NB4 (cell line): ENCODE measurements at regions not wholly inside any gene's neighbourhood (a gene's known extent, or its start where the extent isn't known, plus 50 kb on each side); places are given as distances from the start of the nearest gene placed in this dataset.

Experiments used
- DNase-seq: peaks from one replicate; pipeline ENCODE4 v3.0.0; 2010; ENCODE audit warnings: low read depth
- H3K4me3 ChIP-seq: one replicate; pipeline ENCODE4 v1.5.1; 2011; ENCODE audit warnings: mild to moderate bottlenecking, low read depth, low read length, moderate library complexity
- MYC ChIP-seq: IDR thresholded peaks from 2 replicates; pipeline ENCODE4 v1.6.1; 2011; ENCODE audit warnings: low read depth, low read length
- POLR2A ChIP-seq: IDR thresholded peaks from 2 replicates; pipeline ENCODE4 v1.6.1; 2011; ENCODE audit warnings: mild to moderate bottlenecking; ENCODE audit not compliant: insufficient read length; ENCODE audit errors: extremely low read depth
- TF ChIP-seq, protein P1 (sequence below): IDR thresholded peaks from 2 replicates; pipeline ENCODE4 v1.6.1; 2011; ENCODE audit warnings: low read depth, low read length
- TF ChIP-seq, protein P2 (sequence below): IDR thresholded peaks from one replicate; pipeline ENCODE4 v1.5.1; 2012; ENCODE audit warnings: low read depth, low read length

- no peak overlapping the region for H3K4me3 ChIP-seq
- DNase-seq, result no peak
- TF ChIP-seq, protein P1, sequence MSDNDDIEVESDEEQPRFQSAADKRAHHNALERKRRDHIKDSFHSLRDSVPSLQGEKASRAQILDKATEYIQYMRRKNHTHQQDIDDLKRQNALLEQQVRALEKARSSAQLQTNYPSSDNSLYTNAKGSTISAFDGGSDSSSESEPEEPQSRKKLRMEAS, result no peak
- TF ChIP-seq MYC (no peak), POLR2A (no peak)
- TF ChIP-seq, protein P2, sequence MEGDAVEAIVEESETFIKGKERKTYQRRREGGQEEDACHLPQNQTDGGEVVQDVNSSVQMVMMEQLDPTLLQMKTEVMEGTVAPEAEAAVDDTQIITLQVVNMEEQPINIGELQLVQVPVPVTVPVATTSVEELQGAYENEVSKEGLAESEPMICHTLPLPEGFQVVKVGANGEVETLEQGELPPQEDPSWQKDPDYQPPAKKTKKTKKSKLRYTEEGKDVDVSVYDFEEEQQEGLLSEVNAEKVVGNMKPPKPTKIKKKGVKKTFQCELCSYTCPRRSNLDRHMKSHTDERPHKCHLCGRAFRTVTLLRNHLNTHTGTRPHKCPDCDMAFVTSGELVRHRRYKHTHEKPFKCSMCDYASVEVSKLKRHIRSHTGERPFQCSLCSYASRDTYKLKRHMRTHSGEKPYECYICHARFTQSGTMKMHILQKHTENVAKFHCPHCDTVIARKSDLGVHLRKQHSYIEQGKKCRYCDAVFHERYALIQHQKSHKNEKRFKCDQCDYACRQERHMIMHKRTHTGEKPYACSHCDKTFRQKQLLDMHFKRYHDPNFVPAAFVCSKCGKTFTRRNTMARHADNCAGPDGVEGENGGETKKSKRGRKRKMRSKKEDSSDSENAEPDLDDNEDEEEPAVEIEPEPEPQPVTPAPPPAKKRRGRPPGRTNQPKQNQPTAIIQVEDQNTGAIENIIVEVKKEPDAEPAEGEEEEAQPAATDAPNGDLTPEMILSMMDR, result no peak
Measured at GRCh38 chr12:113638460-113638775, 166.7 kb upstream of the LHX5 start.

DNA sequence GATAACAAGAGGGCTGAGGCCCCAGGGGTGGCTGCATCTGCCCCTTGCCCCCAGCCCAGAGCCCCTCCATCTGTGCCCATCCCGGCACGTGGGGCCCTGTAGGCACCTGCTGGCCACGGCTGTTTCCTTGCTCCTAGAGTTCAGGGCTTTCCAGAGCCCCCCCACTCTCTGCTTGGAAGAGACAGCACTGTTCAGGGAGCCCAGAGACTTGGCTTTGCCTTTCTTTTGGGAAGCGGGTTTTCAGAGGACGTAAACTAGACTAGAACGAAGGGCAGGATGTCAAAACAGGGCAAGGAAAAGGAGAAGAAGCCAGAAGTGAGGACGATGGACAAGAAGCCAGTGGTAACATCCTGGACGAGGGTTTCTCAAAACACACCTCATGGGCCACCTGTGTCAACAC lies 163.3 kb upstream of the LHX5 start:
- no peak for TF ChIP-seq POLR2A
- TF ChIP-seq MYC, result no peak
- TF ChIP-seq, protein P2, result no peak
- TF ChIP-seq, protein P1, result no peak
- DNase-seq, result no peak
- H3K4me3 ChIP-seq, result no peak overlapping the region

- DNase-seq, result no peak
- H3K4me3 ChIP-seq, result no peak overlapping the region
- TF ChIP-seq, protein P2, result no peak
Measured at GRCh38 chr12:113634474-113634873, 162.8 kb upstream of the LHX5 start.

DNA sequence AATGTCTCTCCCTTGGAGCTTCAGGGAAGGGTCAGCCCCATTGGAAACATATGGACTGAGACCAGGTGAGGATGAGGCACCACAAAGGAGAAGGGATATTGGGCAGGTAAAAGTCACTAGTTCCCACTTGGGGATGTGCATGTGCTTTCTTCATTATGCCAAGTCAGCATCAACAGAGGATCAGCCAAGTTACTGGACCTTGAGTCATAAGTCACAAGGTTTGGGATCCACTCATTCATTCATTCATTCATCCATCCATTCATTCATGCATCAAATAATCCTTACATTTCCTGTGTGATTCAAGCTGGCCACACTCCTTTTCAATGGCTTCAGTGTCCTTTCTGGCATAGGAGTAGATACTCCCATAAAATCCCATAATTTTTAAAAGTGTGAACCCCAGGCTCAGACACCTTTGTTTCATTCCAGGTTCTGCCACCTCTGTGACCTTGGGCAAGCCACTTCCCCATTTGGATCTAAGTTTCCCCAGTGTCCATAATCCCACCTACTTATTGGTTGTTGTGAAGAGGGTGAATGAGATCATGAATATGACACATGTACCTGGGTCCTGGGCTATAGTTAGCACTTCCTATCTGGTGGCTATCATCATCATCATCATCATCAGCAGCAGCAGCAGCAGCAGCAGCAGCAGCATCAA lies 162.1 kb upstream of the LHX5 start:
- DNase-seq, result no peak
- TF ChIP-seq MYC, result no peak
- H3K4me3 ChIP-seq, result no peak overlapping the region

DNA sequence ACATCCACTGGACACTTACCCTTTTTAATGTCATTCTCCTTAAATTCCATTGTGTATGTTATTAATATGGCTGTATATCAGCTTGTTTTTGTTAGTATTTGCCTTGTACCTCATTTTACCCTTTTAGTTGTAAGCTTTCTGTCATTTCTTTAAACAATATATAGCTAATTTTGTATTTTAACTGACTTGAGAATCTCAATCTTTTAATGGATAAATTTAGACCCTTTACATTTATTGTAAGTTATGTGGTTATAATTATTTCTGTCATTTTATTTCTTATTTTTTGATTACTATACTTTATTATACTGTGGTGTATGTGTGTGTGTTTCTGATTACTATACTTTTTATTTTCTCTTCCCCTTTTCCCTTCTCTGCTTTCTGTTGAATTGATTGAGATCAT lies 159.0 kb upstream of the LHX5 start:
- no peak for DNase-seq
- TF ChIP-seq, protein P2, result no peak
- TF ChIP-seq, protein P1, result no peak
- TF ChIP-seq POLR2A, result no peak
- TF ChIP-seq MYC, result no peak
- no peak overlapping the region for H3K4me3 ChIP-seq

- H3K4me3 ChIP-seq, result no peak overlapping the region
- no peak for DNase-seq
- TF ChIP-seq MYC (no peak), POLR2A (no peak)
- TF ChIP-seq, protein P2, result no peak
- TF ChIP-seq, protein P1, result no peak
Measured at GRCh38 chr12:113625499-113625898, 153.8 kb upstream of the LHX5 start.
